GM12878 (cell line): ENCODE measurements at regions not wholly inside any gene's neighbourhood (a gene's known extent, or its start where the extent isn't known, plus 50 kb on each side); places are given as distances from the start of the nearest gene placed in this dataset.

Experiments used
- ATAC-seq: fragments of 200-7000 bp; cut with Tn5 transposase; 3 replicates; pipeline ENCODE4 v1.9.1; 2020; ENCODE audit warnings: mild to moderate bottlenecking, moderate library complexity
- BruUV-seq: library from RNA; stranded (reverse); fragments of 400-500 nt; replicated peaks from 2 replicates; lab custom pipeline; 2021; lab: Mats Ljungman, UMichigan
- CTCF ChIA-PET: fragments of 300-600 bp; sonication (Branson Sonifier 250); formaldehyde crosslinking; extraction: SDS; loops from one replicate; lab custom pipeline; 2021; ENCODE audit warnings: inconsistent platforms; lab: Yijun Ruan, JAX
- POLR2A ChIA-PET: fragments of 350-600 bp; formaldehyde crosslinking; extraction: SDS; loops from one replicate; lab custom pipeline; 2021; ENCODE audit warnings: inconsistent platforms; lab: Charles Lee
- RAD21 ChIA-PET: fragments of 300-600 bp; sonication (Branson Sonifier 250); formaldehyde crosslinking; loops from one replicate; lab custom pipeline; 2023; ENCODE audit warnings: antibody characterized with exemption; ENCODE audit not compliant: unreplicated experiment; lab: Charles Lee
- SMC1A ChIA-PET: fragments of 300-600 bp; sonication (Branson Sonifier 250); formaldehyde crosslinking; loops from one replicate; lab custom pipeline; 2023; ENCODE audit not compliant: unreplicated experiment, uncharacterized antibody; lab: Charles Lee
- DNase-seq: peaks from one replicate; pipeline ENCODE4 v3.0.0-alpha.2; 2011; ENCODE audit warnings: low read depth, low spot score
- FAIRE-seq: peaks from 3 replicates; lab custom pipeline; 2011; peaks lifted over from hg19 to GRCh38; lab: Jason Lieb, UNC
- H2AFZ ChIP-seq: 2 replicates; pipeline ENCODE4 v1.6.0; 2011; ENCODE audit warnings: low read depth, low read length, control low read depth; ENCODE audit not compliant: control insufficient read depth
- H3K27ac ChIP-seq: 2 replicates; pipeline ENCODE4 v1.5.1; 2011; ENCODE audit warnings: control low read depth; ENCODE audit not compliant: control insufficient read depth, insufficient read depth
- H3K27me3 ChIP-seq, 2 experiments: replicated peaks in 1 of 2; 2 replicates each; pipeline versions ENCODE4 v1.6.0 to v1.6.1; 2011; ENCODE audit warnings: low read length in 1 of 2; ENCODE audit not compliant: control insufficient read depth in 2 of 2, insufficient read depth in 2 of 2
- H3K36me3 ChIP-seq, 2 experiments: 2 replicates each; pipeline ENCODE4 v1.5.1; 2011; ENCODE audit warnings: low read length in 1 of 2; ENCODE audit not compliant: control insufficient read depth in 2 of 2, insufficient read depth in 2 of 2
- H3K4me1 ChIP-seq: 2 replicates; pipeline ENCODE4 v1.6.1; 2011; ENCODE audit warnings: mild to moderate bottlenecking, low read length, moderate library complexity, mixed read lengths; ENCODE audit not compliant: control insufficient read depth, insufficient read depth
- H3K4me2 ChIP-seq: 2 replicates; pipeline ENCODE4 v1.6.0; 2011; ENCODE audit warnings: control low read depth; ENCODE audit not compliant: control insufficient read depth, insufficient read depth
- H3K4me3 ChIP-seq: fragments of 200-600 bp; sonication (generic); 2 replicates; pipeline ENCODE4 v1.5.1; 2016
- H3K79me2 ChIP-seq: 2 replicates; pipeline ENCODE4 v1.6.0; 2011; ENCODE audit warnings: low read length; ENCODE audit not compliant: control insufficient read depth, insufficient read depth
- H3K9ac ChIP-seq: 2 replicates; pipeline ENCODE4 v1.8.0; 2011; ENCODE audit warnings: low read length, control low read depth, mixed read lengths; ENCODE audit not compliant: control insufficient read depth, insufficient read depth
- H3K9me3 ChIP-seq: replicated peaks from 3 replicates; pipeline ENCODE4 v1.5.1; 2011; ENCODE audit warnings: mild to moderate bottlenecking, low read length; ENCODE audit not compliant: control insufficient read depth, insufficient read depth
- H4K20me1 ChIP-seq: 2 replicates; pipeline ENCODE4 v1.6.0; 2011; ENCODE audit not compliant: control insufficient read depth, insufficient read depth
- CBFB ChIP-seq: IDR thresholded peaks from 2 replicates; pipeline ENCODE4 v1.6.1; 2016; ENCODE audit warnings: antibody characterized with exemption, low read depth
- FOXM1 ChIP-seq: IDR thresholded peaks from 2 replicates; pipeline ENCODE4 v1.6.1; 2012; ENCODE audit warnings: low read depth, mild to moderate bottlenecking, inconsistent platforms, low read length, moderate library complexity
- KAT2A ChIP-seq: conservative IDR thresholded peaks from 2 replicates; pipeline ENCODE4 v1.6.1; 2011; ENCODE audit warnings: low read depth, low read length; ENCODE audit not compliant: control insufficient read depth
- LARP7 ChIP-seq: fragments of 450-650 bp; IDR thresholded peaks from 2 replicates; pipeline ENCODE4 v1.6.1; 2017; ENCODE audit warnings: mild to moderate bottlenecking
- MLLT1 ChIP-seq: fragments of 450-650 bp; IDR thresholded peaks from 2 replicates; pipeline ENCODE4 v1.6.1; 2016; ENCODE audit warnings: mild to moderate bottlenecking
- POLR2AphosphoS2 ChIP-seq: IDR thresholded peaks from 2 replicates; pipeline ENCODE4 v1.6.1; 2011; ENCODE audit warnings: low read depth, mild to moderate bottlenecking, low read length, improper control_type of control experiment, moderate library complexity
- POU2F2 ChIP-seq: IDR thresholded peaks from 3 replicates; pipeline ENCODE4 v1.6.1; 2011; ENCODE audit warnings: low read depth, mild to moderate bottlenecking, low read length, borderline replicate concordance
- SMARCA5 ChIP-seq: fragments of 450-650 bp; IDR thresholded peaks from 2 replicates; pipeline ENCODE4 v1.6.1; 2017; ENCODE audit warnings: mild to moderate bottlenecking
- YBX1 ChIP-seq: fragments of 450-650 bp; IDR thresholded peaks from 2 replicates; pipeline ENCODE4 v1.6.1; 2016; ENCODE audit warnings: antibody characterized with exemption
- WGBS: methylation state at CpG from one replicate; pipeline ENCODE4 v1.1.6; 2016; ENCODE audit warnings: low lambda C conversion rate; ENCODE audit not compliant: insufficient replicate concordance, insufficient coverage; ENCODE audit errors: missing lambda C conversion rate; 5-methylcytosine and 5-hydroxymethylcytosine counted together
- in situ Hi-C: fragments of 300-500 bp; cut with MboI; formaldehyde crosslinking; loops from 9 replicates; pipeline ENCODE4 v1.14.3; 2018; ENCODE audit warnings: mixed read lengths
- intact Hi-C: fragments of 100-400 bp; cut with micrococcal nuclease; formaldehyde crosslinking; loops from one replicate; pipeline ENCODE4 v1.14.2; 2022; ENCODE audit not compliant: unreplicated experiment
- TF ChIP-seq, protein P1 (sequence below): fragments of 450-650 bp; formaldehyde crosslinking; IDR thresholded peaks from 2 replicates; pipeline ENCODE4 v1.4.0; 2022; ENCODE audit warnings: mild to moderate bottlenecking, moderate library complexity
- TF ChIP-seq, protein P2 (sequence below): fragments of 450-650 bp; IDR thresholded peaks from 2 replicates; pipeline ENCODE4 v1.6.1; 2017; ENCODE audit warnings: mild to moderate bottlenecking, low read depth, inconsistent platforms; ENCODE audit not compliant: poor library complexity, severe bottlenecking
- TF ChIP-seq, protein P3 (sequence below): fragments of 450-650 bp; IDR thresholded peaks from 2 replicates; pipeline ENCODE4 v1.6.1; 2017; ENCODE audit warnings: mild to moderate bottlenecking, moderate library complexity
- TF ChIP-seq, protein P4 (sequence below): IDR thresholded peaks from 2 replicates; pipeline ENCODE4 v1.6.1; 2012; ENCODE audit warnings: low read depth, low read length, improper control_type of control experiment

DNA sequence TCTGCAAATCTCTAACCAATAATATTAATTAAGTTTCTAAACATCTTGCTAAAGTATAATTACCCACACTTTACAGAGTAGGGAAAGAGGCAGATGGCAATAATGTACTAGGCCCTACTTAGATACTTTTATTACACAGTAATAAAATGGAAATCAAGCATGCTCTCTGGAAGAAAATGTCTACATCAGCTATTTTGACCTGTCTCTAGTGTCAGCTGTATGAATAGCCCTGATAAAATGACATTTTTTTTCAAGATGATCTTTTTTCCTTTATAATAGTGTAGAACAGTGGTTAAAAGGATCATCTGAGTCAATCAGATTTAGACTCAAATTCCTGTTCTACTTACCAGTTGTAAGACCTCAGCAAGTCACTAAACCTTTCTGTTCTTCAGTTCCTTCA, 397.3 kb downstream of the GRB14 start (continued):
- no peak for TF ChIP-seq YBX1

GRCh38 chr2:164221473-164221872, 399.8 kb downstream of the GRB14 start:
- DNase-seq (no peak), FAIRE-seq (no peak), ATAC-seq (no peak)
- Histone ChIP-seq H3K36me3 (no peaks in the 10 kb centered on the region), H3K27ac (no peak overlapping the region), H3K4me1 (no peaks in the 10 kb centered on the region), H2AFZ (no peak overlapping the region), H3K4me2 (no peak overlapping the region), H3K9ac (no peak overlapping the region), H3K27me3 (no peaks in the 10 kb centered on the region), H3K4me3 (no peak overlapping the region), H3K9me3 (no peaks in the 10 kb centered on the region), H4K20me1 (no peaks in the 10 kb centered on the region), H3K79me2 (no peaks in the 10 kb centered on the region)
- 24% methylated on average over 2 of the region's 2 CpGs for WGBS
- ChIA-PET RAD21 (no interaction called here), POLR2A (no interaction called here), CTCF (no interaction called here), SMC1A (no interaction called here)
- no TSS peak for BruUV-seq
- intact Hi-C loops, result no loop called here
- in situ Hi-C loops, result no loop called here
- TF ChIP-seq, protein P1, sequence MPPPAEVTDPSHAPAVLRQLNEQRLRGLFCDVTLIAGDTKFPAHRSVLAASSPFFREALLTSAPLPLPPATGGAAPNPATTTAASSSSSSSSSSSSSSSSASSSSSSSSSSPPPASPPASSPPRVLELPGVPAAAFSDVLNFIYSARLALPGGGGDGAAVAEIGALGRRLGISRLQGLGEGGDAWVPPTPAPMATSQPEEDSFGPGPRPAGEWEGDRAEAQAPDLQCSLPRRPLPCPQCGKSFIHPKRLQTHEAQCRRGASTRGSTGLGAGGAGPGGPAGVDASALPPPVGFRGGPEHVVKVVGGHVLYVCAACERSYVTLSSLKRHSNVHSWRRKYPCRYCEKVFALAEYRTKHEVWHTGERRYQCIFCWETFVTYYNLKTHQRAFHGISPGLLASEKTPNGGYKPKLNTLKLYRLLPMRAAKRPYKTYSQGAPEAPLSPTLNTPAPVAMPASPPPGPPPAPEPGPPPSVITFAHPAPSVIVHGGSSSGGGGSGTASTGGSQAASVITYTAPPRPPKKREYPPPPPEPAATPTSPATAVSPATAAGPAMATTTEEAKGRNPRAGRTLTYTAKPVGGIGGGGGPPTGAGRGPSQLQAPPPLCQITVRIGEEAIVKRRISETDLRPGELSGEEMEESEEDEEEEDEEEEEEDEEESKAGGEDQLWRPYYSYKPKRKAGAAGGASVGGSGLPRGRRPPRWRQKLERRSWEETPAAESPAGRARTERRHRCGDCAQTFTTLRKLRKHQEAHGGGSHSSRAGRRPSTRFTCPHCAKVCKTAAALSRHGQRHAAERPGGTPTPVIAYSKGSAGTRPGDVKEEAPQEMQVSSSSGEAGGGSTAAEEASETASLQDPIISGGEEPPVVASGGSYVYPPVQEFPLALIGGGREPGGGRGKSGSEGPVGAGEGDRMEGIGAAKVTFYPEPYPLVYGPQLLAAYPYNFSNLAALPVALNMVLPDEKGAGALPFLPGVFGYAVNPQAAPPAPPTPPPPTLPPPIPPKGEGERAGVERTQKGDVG (CRISPR knock-in tag), result no peak
- no peak for TF ChIP-seq LARP7
- no peak for TF ChIP-seq FOXM1
- TF ChIP-seq, protein P2, sequence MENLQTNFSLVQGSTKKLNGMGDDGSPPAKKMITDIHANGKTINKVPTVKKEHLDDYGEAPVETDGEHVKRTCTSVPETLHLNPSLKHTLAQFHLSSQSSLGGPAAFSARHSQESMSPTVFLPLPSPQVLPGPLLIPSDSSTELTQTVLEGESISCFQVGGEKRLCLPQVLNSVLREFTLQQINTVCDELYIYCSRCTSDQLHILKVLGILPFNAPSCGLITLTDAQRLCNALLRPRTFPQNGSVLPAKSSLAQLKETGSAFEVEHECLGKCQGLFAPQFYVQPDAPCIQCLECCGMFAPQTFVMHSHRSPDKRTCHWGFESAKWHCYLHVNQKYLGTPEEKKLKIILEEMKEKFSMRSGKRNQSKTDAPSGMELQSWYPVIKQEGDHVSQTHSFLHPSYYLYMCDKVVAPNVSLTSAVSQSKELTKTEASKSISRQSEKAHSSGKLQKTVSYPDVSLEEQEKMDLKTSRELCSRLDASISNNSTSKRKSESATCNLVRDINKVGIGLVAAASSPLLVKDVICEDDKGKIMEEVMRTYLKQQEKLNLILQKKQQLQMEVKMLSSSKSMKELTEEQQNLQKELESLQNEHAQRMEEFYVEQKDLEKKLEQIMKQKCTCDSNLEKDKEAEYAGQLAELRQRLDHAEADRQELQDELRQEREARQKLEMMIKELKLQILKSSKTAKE, result no peak
- no peak for TF ChIP-seq KAT2A
- no peak for TF ChIP-seq SMARCA5
- TF ChIP-seq CBFB, result no peak
- TF ChIP-seq, protein P3, sequence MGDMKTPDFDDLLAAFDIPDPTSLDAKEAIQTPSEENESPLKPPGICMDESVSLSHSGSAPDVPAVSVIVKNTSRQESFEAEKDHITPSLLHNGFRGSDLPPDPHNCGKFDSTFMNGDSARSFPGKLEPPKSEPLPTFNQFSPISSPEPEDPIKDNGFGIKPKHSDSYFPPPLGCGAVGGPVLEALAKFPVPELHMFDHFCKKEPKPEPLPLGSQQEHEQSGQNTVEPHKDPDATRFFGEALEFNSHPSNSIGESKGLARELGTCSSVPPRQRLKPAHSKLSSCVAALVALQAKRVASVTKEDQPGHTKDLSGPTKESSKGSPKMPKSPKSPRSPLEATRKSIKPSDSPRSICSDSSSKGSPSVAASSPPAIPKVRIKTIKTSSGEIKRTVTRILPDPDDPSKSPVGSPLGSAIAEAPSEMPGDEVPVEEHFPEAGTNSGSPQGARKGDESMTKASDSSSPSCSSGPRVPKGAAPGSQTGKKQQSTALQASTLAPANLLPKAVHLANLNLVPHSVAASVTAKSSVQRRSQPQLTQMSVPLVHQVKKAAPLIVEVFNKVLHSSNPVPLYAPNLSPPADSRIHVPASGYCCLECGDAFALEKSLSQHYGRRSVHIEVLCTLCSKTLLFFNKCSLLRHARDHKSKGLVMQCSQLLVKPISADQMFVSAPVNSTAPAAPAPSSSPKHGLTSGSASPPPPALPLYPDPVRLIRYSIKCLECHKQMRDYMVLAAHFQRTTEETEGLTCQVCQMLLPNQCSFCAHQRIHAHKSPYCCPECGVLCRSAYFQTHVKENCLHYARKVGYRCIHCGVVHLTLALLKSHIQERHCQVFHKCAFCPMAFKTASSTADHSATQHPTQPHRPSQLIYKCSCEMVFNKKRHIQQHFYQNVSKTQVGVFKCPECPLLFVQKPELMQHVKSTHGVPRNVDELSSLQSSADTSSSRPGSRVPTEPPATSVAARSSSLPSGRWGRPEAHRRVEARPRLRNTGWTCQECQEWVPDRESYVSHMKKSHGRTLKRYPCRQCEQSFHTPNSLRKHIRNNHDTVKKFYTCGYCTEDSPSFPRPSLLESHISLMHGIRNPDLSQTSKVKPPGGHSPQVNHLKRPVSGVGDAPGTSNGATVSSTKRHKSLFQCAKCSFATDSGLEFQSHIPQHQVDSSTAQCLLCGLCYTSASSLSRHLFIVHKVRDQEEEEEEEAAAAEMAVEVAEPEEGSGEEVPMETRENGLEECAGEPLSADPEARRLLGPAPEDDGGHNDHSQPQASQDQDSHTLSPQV, result no peak
- TF ChIP-seq MLLT1, result no peak
- TF ChIP-seq, protein P4, sequence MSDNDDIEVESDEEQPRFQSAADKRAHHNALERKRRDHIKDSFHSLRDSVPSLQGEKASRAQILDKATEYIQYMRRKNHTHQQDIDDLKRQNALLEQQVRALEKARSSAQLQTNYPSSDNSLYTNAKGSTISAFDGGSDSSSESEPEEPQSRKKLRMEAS, result no peak
- no peak for TF ChIP-seq POLR2AphosphoS2
- TF ChIP-seq POU2F2, result no peak
